HTR-8/SVneo (cell line): ENCODE measurements at regions not wholly inside any gene's neighbourhood (a gene's known extent, or its start where the extent isn't known, plus 50 kb on each side); places are given as distances from the start of the nearest gene placed in this dataset.
A peak's percentile ranks its signal among the peaks of the same experiment; 100 is the strongest.

Experiments used
- DNase-seq: peaks from one replicate; pipeline ENCODE4 v3.0.0; 2011; ENCODE audit warnings: low spot score, mixed read lengths; ENCODE audit not compliant: insufficient read length
- FAIRE-seq: peaks from 2 replicates; lab custom pipeline; 2011; peaks lifted over from hg19 to GRCh38; lab: Jason Lieb, UNC

DNA sequence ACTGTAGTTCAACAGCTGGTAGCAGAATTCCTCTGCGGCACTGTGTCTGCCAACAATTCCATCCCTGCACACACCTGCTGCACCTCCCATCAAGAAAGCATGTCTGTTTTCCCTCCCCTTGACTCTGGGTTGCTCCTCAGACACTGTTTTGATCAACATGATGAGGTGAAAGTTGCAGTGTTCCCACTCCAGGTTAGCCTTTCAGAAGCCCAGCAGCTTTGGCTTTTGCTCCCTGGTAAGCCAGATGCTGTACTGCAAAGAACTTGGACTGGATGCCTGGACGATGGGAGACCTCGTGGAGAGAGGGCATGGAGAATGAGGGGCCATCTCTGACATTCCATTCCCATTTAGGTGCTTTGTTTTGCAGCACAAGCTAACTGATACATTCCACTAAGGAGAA, 79.1 kb upstream of the MAFB start:
- FAIRE-seq (peak; percentile 62), DNase-seq (no peak)

DNA sequence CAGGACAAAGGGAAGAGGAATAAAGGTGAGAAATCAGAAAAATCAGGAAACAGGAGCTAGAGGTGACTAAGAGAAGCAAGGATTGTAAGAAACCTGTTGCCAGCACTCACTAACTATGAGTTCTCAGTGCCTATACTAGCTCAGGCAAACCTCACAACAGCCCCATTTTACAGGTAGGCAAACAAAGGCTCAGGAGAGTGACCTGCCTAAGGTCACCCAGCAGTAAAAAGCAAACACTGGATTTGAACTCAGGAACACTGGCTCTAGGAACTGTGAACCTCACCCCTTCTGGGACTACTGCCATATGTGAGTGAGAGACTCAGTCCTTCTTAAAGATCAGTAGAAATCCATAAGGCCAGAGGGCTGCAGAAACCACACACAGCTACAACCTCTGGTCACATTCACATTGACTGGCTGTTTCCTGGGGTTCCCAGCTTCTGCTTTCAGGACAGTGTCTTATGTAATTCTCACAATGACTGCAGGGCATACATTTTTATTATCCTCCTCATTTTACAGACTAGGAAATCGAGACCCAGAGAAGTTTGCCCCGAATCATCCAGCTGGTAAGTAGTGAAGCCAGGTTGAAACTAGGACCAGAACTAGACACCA, 80.7 kb upstream of the MAFB start:
- DNase-seq (no peak), FAIRE-seq (no peak)

DNA sequence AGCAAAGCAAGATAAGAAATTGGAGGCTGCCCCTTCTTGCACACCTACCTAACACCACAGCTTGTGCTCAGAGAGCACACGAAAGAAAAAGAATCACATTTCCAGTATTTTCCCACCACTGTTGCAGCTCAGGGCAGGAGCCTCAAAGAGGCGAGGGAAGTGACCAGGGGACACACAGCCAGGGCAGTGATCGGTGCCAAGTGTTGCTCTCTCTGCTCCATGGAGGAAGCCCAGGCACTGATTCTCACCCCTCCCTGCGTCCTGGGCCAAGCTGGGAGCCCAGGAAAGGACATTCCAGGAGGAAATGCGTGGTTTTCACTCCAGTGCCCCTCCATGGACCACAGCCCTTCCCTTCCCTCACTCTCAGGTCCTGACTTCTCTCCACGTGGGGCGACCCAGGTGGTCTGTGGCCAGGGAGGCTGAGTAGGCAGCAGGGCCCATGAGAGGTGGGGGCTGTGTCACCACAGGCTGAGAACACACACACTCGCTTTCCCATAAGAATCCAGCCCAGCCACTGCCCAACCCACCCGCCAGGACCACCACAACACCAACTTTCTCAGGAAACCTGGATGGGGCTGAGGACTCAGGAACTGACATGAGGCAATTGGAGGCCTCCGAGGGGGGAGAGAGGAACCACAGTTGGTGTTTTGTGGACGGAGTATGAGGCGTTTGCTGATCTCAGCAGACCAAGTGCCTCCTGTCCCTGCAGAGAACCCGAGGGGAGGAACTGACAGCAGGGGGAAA, 81.7 kb upstream of the MAFB start:
- DNase-seq (no peak), FAIRE-seq (no peak)

DNA sequence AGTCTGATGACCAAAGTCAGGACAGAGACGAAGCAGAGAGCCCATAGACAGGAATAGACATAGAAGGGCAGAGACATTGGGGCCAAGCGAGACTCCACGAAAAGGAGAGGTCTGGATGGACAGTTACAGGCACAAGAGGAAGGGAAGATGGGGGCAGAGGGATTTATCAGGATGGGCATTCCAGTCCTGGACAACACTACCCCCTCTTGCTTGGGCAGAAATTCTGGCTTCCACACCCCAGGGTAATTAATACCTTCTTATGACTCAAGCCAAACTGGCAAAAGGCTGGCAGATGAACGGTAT, 82.2 kb upstream of the MAFB start:
- FAIRE-seq (no peak), DNase-seq (no peak)

DNA sequence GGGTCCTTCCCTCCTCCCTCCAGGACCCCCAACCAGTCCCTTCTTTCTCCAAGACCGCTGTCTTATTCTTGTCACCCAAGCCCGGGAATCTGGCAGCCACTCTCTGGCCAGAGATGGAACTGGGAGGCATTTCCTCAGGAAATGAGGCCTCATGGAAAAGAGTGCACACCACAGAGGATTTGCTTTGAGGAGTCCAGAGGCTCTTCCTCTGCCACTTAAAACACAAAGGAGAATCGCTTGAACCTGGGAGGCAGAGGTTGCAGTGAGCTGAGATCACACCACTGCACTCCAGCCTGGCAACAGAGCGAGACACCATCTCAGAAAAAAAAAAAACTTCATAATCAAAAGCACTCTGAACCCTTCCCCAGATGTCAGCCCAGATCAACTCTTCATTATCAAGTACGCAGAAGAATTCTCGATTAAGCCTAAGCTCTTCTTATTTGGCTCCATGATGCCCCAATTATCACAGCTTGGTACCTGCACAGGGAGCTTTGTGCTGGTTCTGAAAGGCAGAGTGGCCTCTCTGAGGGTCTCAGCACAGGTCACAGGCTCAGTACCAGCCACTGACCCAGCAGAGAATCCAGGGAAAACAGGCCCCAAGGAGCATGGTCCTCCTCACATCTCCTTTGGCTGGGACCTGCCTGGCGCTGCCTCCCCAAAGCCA, 82.9 kb upstream of the MAFB start:
- FAIRE-seq (no peak), DNase-seq (no peak)

DNA sequence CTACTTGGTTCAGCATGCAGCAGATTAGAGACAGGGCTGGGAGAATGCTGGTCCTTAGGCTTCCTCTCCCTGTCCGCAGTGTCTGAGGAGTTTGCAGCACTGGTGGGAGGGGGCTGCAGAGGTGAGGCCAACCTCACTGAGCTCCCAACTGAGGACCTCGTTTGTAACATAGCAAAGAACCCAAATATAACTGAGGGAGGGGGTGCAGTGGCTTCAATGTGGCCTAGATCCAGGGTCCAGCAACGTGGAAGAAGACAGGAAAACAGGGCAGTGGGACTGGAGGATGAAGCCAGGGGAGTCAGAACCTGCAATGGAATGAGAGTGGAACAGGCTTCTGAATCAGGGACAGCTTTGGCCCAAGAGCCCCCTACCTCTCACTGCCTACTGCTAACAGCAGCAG, 84.3 kb upstream of the MAFB start:
- no peak for FAIRE-seq
- DNase-seq = no peak

DNA sequence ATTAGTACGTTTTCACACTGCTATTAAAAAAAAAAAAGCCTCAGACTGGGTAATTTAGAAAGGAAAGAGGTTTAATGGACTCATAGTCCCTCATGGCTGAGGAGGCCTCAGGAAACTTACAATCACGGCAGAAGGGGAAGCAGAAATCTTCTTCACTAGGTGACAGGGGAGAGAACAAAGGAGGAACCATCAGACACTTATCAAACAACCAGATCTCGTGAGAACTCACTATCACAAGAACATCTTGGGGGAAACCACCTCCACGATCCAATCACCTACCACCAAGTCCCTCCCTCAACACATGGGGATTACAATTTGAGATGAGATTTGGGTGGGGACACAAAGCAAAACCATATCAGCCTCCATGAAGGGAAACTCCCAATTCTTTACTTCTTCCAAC, 85.2 kb upstream of the MAFB start:
- DNase-seq = no peak
- no peak for FAIRE-seq

DNA sequence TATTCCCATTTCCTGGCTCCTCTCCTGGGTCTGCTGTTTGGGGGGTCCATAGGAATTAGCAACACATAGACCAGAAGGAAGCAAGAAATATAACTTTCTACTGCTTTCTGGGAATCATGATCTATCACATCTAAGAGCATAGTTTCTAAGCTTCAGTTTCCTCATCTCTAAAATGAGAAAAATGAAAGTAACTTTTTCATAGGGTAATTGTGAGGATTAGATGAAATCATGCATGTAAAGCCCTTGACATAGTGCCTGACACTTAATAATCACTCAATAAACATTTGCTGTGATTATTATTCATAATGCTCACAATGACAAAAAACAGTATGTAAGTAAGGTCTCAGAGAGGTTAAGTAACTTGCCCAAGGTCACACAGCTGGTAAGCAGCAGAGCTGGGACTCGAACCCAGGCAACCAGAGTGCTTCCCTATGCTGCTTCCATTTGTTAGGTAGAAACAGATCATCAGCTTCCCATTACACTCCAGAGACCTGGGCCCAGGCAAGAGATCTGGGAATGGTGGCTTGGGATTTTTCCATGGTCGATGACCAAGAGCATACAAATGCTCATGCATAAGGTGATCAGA, 86.6 kb upstream of the MAFB start:
- no peak for FAIRE-seq
- no peak for DNase-seq

DNA sequence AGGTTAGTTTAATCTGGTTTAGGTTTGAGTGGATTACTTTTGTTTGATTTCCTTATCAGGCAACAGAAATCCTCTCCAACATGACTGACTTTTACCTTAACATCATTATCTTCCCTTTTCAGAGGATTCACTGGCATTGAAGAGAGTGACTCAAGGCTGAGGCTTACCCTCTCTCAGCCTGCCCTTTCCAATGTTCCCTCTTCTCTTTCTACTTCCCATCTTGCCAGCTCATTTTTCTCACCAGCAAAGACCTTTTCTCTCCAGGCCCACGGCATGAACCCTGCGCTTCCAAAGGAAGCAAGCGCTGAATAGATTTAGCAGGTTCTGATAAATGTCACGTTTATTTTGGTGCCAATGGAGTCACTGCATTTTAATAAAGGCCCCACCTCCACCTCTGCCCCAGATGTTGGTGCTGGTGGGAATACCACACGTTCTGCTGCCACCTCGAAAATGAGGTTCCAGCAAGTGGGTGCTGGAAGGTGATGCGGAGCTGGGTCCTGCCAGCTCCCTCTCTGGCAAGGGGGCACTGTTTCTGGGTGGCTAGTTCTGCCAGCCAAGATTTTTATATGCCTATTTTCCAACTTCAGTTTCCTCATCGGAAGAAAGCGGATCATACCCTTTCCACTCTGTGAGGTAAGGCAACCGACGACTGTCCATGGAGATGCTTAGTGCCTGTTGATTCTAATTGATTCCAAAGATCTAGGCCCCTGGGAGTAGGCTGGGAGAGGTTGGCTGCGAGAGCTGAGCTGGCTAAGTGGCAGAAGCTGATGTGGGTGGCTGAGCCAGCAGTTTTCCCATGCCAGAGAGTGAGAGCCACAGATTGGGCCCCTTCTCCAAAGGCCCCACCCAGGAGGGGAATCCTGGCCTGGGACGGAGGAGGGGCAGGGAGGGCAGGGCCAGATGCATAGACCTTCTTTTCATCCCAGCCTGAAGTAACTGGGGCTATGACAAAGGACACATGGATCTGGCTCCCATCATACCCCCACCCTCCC, 87.7 kb upstream of the MAFB start:
- FAIRE-seq (no peak), DNase-seq (no peak)

DNA sequence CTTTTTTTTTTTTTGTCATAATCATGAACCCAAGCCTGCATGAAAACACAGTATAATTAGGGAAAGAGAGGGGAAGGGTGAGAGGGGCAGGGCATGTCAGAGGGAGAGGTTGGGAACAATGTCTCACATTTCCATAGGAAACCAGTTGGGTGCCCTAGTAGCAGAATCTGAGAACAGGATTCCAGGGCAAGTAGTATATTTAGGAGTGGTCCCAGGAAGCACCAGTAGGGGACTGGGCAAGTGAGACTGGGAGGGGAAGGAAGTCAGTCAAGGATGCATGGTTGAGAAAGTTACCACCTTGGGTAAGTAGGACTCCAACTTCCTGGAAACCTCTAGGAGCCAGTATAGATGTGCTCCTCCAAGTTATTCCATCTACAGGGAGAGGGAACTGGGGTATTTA, 88.6 kb upstream of the MAFB start:
- no peak for DNase-seq
- peak; percentile 16 for FAIRE-seq

DNA sequence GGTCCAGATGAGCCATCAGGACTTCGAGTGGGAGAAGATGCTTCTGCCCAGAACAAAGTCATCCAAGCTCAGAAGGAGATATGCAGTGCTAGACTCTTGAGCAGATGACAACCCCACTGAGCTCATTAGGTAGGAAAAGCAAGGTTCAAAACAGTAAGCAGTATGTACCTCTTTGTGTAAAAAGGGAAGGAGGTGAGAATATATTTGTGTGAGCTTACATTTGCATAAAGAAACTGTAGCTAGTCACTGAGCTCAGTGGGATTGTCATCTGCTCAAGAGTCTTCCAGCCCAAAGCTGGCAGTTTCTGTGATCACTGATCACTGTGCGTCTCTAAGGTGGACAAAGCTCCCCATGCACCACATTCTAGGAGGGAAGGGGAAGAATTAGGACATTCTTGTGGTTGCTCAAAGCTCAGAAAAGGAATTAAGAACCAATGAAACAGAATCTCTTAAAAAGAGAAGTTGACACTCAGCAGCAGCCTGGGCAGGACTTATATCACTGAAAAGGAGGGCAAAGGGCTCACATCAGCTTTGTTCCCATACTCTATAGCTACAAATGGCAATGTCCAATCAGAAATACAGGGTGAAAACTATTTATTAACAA, 90.0 kb upstream of the MAFB start:
- FAIRE-seq (no peak), DNase-seq (no peak)

DNA sequence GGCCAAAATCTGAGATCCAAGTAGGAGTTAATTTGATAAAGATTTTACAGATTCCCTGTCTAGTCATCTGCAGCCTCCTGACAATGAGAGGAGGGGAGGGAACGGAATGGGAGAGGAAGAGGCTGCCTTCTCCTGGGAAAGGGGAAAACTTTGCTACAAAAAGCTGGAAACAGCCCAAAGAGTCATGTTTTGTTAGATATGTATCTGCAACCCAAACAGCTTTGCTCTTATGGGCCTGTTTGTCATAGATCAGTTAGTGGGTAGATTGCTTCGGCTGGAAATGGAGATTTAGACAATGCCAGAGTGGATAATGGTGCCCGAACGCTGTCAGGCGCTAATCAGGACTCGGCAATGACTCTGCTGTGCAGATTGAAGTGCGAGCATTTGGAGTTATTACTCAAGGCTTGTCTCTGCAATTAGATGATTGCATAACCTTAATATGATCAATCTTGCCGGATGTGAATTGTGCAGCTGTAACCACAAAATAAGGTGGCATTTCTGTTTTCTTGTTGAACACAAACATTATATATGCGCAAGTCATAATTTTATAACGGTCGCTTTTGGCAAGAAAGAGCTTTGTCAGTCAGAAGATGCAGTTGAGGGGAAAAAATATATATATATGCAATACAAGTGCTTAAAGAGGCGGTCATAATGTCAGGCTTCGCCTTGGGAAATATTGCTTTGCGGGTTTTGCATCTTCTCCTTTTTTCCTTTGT, 92.4 kb upstream of the MAFB start:
- FAIRE-seq (no peak), DNase-seq (no peak)

DNA sequence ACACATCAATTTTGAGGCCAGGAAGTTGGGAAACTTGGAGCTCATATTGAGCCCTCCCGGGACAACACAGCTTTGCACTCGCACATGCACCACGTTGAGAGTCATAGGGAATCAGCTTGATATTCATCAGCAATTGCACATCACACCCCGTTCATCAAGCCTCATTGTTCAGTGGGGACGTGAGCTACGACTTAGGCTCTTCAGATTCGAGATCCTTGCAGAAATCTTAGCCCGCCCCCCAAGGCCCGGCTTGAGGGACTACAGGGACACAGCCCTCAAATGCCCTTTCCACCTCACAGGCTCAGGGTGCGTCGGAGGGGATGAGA, 93.0 kb upstream of the MAFB start:
- FAIRE-seq (no peak), DNase-seq (no peak)

DNA sequence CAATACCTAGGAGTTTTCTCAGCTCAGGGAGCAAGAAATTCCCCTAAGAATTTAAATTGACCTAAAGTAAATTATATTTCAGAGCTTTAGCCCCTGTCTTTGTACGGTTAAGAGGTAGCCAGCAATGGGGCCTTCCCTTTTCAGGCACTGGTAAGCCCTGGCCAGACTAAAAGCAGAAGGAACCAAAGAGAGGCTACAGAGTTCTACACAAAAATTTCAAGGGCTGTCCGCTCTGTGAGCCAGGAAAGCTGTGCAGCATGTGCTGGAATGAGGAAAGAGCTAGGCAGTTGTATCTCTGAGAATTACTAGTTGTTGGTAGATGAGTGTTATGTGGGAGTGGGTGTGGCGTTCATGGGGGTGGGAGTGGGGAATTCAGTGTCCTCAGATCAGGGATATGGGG, 96.3 kb upstream of the MAFB start:
- FAIRE-seq (no peak), DNase-seq (no peak)

DNA sequence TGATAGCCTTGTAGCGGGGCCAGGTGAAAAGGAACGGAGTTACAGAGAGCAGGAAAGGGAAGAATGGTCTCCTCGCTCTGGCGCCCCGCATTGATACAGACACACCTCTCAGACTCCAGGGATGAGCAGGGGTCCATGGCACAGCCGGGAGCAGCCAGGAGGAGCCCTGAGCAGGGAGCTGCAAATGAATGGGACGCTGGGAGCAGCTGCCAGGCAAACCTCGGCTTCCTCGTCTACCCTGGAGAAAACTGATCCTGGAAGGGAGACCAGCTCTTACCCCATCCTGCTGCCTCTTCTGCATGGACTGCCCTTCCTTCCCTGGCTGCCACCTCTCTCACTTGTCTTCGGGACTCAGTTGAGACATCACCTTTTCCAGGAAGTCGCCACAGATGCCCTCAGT, 97.3 kb upstream of the MAFB start:
- FAIRE-seq (no peak), DNase-seq (no peak)

DNA sequence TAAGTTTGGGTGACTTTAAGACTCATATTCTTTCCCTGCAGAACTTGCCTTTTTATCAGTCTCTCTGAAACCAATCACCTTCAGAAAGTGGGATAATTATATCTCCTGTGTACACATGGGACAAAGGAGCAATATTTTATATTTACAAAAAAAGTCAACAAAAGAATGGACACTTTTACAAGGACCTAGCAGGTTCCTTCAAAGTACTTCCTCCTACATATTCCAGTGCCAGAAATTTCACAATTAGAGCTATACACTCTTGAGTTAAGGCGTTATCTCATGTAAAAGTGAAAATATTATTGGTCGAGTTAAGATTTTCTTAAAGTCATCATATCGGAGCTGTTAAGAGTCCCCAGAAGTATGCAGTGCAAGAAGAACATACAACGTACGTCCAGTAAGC, 98.9 kb upstream of the MAFB start:
- DNase-seq = no peak
- FAIRE-seq = peak; percentile 40

DNA sequence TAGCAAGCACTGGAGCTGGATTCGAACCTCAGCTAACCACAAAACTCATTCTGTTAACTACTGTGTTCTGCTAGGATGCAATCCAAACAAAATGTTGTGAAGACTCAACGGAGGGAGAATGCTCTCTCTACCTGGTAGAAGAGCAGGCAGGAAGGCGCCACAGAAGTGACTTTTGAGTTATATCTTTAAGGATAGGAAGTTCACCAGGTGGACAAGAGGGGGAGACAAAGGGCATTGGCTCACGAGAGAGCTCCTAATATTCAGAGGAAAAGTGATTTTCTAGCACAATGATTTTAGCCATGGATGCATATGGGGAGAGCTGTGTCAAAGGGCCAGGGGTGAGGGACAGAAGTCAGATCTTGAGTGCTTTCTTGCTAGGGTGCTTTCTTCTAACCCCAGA, 108.4 kb upstream of the MAFB start:
- peak; percentile 69 for FAIRE-seq
- DNase-seq = no peak

DNA sequence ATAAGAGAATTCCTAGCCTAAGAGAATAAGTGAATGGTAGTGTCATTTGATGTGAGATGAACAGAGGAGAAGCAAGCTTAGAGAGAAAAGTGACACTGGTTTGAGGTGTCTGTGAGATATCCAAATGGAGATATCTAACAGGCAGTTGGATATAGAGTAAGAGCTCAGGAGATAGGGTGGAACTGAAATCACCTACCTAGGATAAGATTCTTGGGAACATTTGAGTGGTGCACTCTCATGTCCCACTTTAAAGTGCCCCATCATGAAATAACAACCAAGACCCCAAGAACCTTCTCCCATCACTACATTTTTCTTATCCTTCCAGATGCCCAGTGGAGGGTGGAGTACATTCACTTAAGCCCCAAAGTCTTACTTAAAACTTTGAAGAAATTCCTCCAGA, 109.0 kb upstream of the MAFB start:
- FAIRE-seq (no peak), DNase-seq (no peak)

DNA sequence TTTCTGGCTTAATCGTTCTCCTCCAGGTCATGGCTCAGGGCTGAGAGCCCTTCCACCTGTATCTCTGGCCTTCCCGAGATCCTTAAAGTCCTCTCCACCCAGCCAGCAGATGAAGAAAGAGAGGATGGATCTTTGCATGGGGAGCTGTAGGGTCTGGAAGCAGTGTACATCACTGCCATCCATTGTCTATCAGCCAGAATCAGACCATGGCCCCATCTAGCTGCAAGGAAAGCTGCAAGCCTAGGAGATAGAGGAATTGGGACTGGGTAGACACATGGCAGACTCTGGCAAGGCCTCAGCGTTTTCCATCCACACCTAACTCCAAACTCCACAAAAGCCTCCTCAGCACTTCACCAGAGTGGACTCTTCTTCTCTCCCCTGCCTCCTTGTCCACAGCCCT, 113.8 kb upstream of the MAFB start:
- no peak for DNase-seq
- FAIRE-seq = no peak

DNA sequence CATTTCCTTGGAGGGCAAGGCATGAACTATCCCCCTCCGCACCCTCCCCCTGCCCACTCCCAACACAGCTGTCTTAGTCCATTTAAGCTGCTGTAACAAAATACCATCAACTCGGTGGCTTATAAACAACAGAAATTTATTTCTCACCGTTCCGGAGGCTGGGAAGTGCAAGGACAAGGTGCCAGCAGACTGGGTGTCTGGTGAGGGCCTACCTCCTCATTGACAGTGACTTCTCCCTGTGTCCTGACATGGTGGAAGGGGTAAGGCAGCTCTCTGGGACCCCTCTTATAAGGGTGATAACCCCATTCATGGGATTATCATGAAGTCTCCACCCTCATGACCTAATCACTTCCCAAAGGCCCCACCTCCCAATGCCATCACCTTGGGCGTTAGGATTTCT, 114.3 kb upstream of the MAFB start:
- DNase-seq (no peak), FAIRE-seq (peak; percentile 31)
